Lung (tissue), 11 donors: ENCODE measurements at regions not wholly inside any gene's neighbourhood (a gene's known extent, or its start where the extent isn't known, plus 50 kb on each side); places are given as distances from the start of the nearest gene placed in this dataset.

Experiments used
- ATAC-seq: fragments of 200-7000 bp; cut with Tn5 transposase; one replicate; pipeline ENCODE4 v1.9.1; 2020; ENCODE audit warnings: moderate number of reproducible peaks; ENCODE audit not compliant: insufficient read depth, low FRiP score
- DNase-seq, 3 donors: peaks; one replicate each; pipeline ENCODE4 v3.0.0-alpha.2; 2013 to 2017
- H3K27ac ChIP-seq, 2 donors: one replicate each; pipeline ENCODE4 v1.5.1; 2013; ENCODE audit warnings: mild to moderate bottlenecking in 2 of 2, moderate library complexity in 2 of 2, control low read depth in 1 of 2, inconsistent platforms in 1 of 2, low read depth in 1 of 2, low read length in 1 of 2
- H3K27me3 ChIP-seq, 3 donors: one replicate each; pipeline ENCODE4 v1.5.1; 2013; ENCODE audit warnings: low read length in 2 of 3; ENCODE audit not compliant: control insufficient read depth in 3 of 3, insufficient read depth in 3 of 3
- H3K36me3 ChIP-seq, 4 donors: one replicate each; pipeline ENCODE4 v1.5.1; 2013; ENCODE audit warnings: low read length in 4 of 4, mild to moderate bottlenecking in 1 of 4, moderate library complexity in 1 of 4; ENCODE audit not compliant: control insufficient read depth in 4 of 4, insufficient read depth in 4 of 4
- H3K4me1 ChIP-seq, 5 donors: one replicate each; pipeline ENCODE4 v1.5.1; 2013; ENCODE audit warnings: low read length in 5 of 5, mild to moderate bottlenecking in 2 of 5, moderate library complexity in 1 of 5; ENCODE audit not compliant: control insufficient read depth in 5 of 5, insufficient read depth in 5 of 5
- H3K4me3 ChIP-seq: one replicate; pipeline ENCODE4 v1.5.1; 2013; ENCODE audit warnings: mild to moderate bottlenecking, control low read depth, moderate library complexity
- H3K9ac ChIP-seq, 2 donors: one replicate each; pipeline ENCODE4 v1.5.1; 2013; ENCODE audit warnings: low read length in 2 of 2, control low read depth in 1 of 2; ENCODE audit not compliant: insufficient read depth in 1 of 2
- H3K9me3 ChIP-seq, 4 donors: one replicate each; pipeline ENCODE4 v1.5.1; 2013; ENCODE audit warnings: low read length in 3 of 4, mild to moderate bottlenecking in 1 of 4, moderate library complexity in 1 of 4; ENCODE audit not compliant: control insufficient read depth in 4 of 4, insufficient read depth in 3 of 4
- CTCF ChIP-seq: IDR thresholded peaks from 2 replicates; pipeline ENCODE4 v1.5.1; 2012; ENCODE audit warnings: mild to moderate bottlenecking; ENCODE audit errors: control extremely low read depth, extremely low read depth
- WGBS, 2 donors: extraction: QIAGEN DNeasy Blood & Tissue Kit; methylation state at CpG; one replicate each; pipeline ENCODE4 v1.1.7; 2013; 5-methylcytosine and 5-hydroxymethylcytosine counted together
- donor health status: control.
- donor health status: control.
- donor health status: Bipolar disorder and iron deficiency.
- donor health status: healthy.
- donor health status: DM: yes; HTN: yes; CAD: no.

GRCh38 chr2:19685731-19686130 is 216.1 kb downstream of the TTC32 start:
- no peak overlapping the region for H3K4me3 ChIP-seq
- H3K9me3 ChIP-seq, result no peaks in the 10 kb centered on the region
- peak in 1 of 3 donors; percentile 30 for DNase-seq
- H3K9ac ChIP-seq, result no peak overlapping the region
- H3K27ac ChIP-seq, result no peak overlapping the region
- no peak for ATAC-seq
- H3K36me3 ChIP-seq, result no peaks in the 10 kb centered on the region
- no peaks in the 10 kb centered on the region for H3K27me3 ChIP-seq
- WGBS, 2 donors, result 89 to 100% methylated on average over 1 of the region's 1 CpG
- peaks cover 0 to 33% (median 6%) of the 10 kb centered on the region in 5 donors for H3K4me1 ChIP-seq
- TF ChIP-seq CTCF, result no peak

- Histone ChIP-seq H3K36me3 (no peaks in the 10 kb centered on the region), H3K27ac (no peak overlapping the region), H3K9ac (no peak overlapping the region), H3K9me3 (no peaks in the 10 kb centered on the region), H3K4me1 (peaks cover 0 to 33% (median 6%) of the 10 kb centered on the region in 5 donors), H3K27me3 (no peaks in the 10 kb centered on the region), H3K4me3 (no peak overlapping the region)
- no peak for TF ChIP-seq CTCF
- 81 to 92% methylated on average over 7 of the region's 7 CpGs for WGBS, 2 donors
- ATAC-seq (no peak), DNase-seq (no peak)
These were observed 217.3 kb downstream of the TTC32 start for GRCh38 chr2:19684516-19684915.

- no peak overlapping the region for H3K27ac ChIP-seq
- DNase-seq (no peak), ATAC-seq (no peak)
- TF ChIP-seq CTCF, result no peak
- no peak overlapping the region for H3K9ac ChIP-seq
- no peaks in the 10 kb centered on the region for H3K27me3 ChIP-seq
- no peaks in the 10 kb centered on the region for H3K9me3 ChIP-seq
- H3K4me1 ChIP-seq, result peaks cover 0 to 33% (median 6%) of the 10 kb centered on the region in 5 donors
- H3K36me3 ChIP-seq, result no peaks in the 10 kb centered on the region
- H3K4me3 ChIP-seq, result no peak overlapping the region
These were observed 218.2 kb downstream of the TTC32 start for GRCh38 chr2:19683556-19683955.

- Histone ChIP-seq H3K9me3 (no peaks in the 10 kb centered on the region), H3K4me3 (no peak overlapping the region), H3K27ac (no peak overlapping the region), H3K36me3 (no peaks in the 10 kb centered on the region), H3K4me1 (peaks cover 0 to 32% (median 5%) of the 10 kb centered on the region in 5 donors), H3K27me3 (no peaks in the 10 kb centered on the region), H3K9ac (no peak overlapping the region)
- DNase-seq (no peak), ATAC-seq (no peak)
- 96 to 97% methylated on average over 1 of the region's 1 CpG for WGBS, 2 donors
- no peak for TF ChIP-seq CTCF
These were observed 219.3 kb downstream of the TTC32 start for GRCh38 chr2:19682493-19682892.
